Psoas muscle (tissue), 7 donors: ENCODE measurements at regions not wholly inside any gene's neighbourhood (a gene's known extent, or its start where the extent isn't known, plus 50 kb on each side); places are given as distances from the start of the nearest gene placed in this dataset.

Source experiments
- ATAC-seq, 4 donors: fragments of 200-7000 bp; cut with Tn5 transposase; one replicate each; pipeline ENCODE4 v1.9.1; 2020; ENCODE audit warnings: moderate library complexity in 3 of 4, mild to moderate bottlenecking in 2 of 4
- DNase-seq, 2 donors: peaks; one replicate each; pipeline ENCODE4 v3.0.0-alpha.2; 2020
- H3K27ac ChIP-seq: fragments of 200-600 bp; one replicate; pipeline ENCODE4 v1.8.0; 2022
- H3K27me3 ChIP-seq, 3 donors: fragments of 200-600 bp in 1 of 3; one replicate each; pipeline versions ENCODE4 v1.6.1 to v1.8.0; 2013 to 2022; ENCODE audit warnings: low read length in 2 of 3, mild to moderate bottlenecking in 2 of 3, moderate library complexity in 1 of 3; ENCODE audit not compliant: insufficient read depth in 3 of 3
- H3K36me3 ChIP-seq, 2 donors: fragments of 200-600 bp in 1 of 2; one replicate each; pipeline versions ENCODE4 v1.6.1 to v1.8.0; 2013 to 2022; ENCODE audit warnings: low read depth in 1 of 2, mild to moderate bottlenecking in 1 of 2, moderate library complexity in 1 of 2; ENCODE audit not compliant: insufficient read depth in 1 of 2
- H3K4me1 ChIP-seq: fragments of 200-600 bp; one replicate; pipeline ENCODE4 v1.8.0; 2022
- H3K4me3 ChIP-seq: fragments of 200-600 bp; one replicate; pipeline ENCODE4 v1.8.0; 2022; ENCODE audit warnings: mild to moderate bottlenecking
- H3K9me3 ChIP-seq: fragments of 200-600 bp; one replicate; pipeline ENCODE4 v1.8.0; 2022
- WGBS, 3 donors: extraction: QIAGEN DNeasy Blood & Tissue Kit; methylation state at CpG; one replicate each; pipeline versions ENCODE4 v1.1.6 to v1.1.7; 2013; 5-methylcytosine and 5-hydroxymethylcytosine counted together
- intact Hi-C, 2 donors: fragments of 100-400 bp; cut with DNase I; formaldehyde crosslinking; loops; one replicate each; pipeline versions ENCODE4 v1.11.0 to v1.14.2; 2022
- TF ChIP-seq, protein P1 (sequence below): fragments of 200-600 bp; IDR thresholded peaks from one replicate; pipeline ENCODE4 v1.8.0; 2022; ENCODE audit warnings: antibody characterized with exemption
- donor health status: healthy with polysubstance abuse.
- donor health status: DM: no; HTN: no; CAD: no; lungs with moderate emphysema.
- donor health status: Bipolar disorder and iron deficiency.
- donor health status: healthy.
- donor health status: DM: yes; HTN: yes; CAD: no.
- donor health status: DM: no; HTN: no; CAD: no.
- donor health status: DM: yes; HTN: yes; CAD: no.

DNA sequence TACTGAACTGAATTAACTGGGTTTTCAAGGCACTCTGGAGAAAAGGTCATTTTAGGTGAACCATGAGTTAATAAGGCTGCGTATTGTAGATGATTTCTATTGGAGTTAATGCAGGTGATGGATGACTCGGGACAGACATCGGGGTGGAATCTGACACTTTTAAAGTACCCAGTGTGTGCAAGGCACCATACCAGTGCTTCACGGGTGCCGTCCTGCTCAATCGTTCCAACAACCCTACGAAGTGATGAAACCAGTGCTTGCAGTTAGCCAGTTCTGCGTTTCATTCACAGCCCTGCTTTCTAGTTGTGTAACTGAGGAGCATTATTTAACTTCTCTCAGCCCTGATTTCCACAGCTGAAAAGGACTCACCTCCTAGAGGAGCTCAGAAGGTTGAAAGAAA, 216.5 kb downstream of the BARX2 start:
- H3K4me3 ChIP-seq, result no peak overlapping the region
- 87 to 92% (median 89%) methylated on average over 8 of the region's 8 CpGs for WGBS, 3 donors
- DNase-seq (no peak), ATAC-seq (no peak)
- no peaks in the 10 kb centered on the region for H3K4me1 ChIP-seq
- TF ChIP-seq, protein P1, sequence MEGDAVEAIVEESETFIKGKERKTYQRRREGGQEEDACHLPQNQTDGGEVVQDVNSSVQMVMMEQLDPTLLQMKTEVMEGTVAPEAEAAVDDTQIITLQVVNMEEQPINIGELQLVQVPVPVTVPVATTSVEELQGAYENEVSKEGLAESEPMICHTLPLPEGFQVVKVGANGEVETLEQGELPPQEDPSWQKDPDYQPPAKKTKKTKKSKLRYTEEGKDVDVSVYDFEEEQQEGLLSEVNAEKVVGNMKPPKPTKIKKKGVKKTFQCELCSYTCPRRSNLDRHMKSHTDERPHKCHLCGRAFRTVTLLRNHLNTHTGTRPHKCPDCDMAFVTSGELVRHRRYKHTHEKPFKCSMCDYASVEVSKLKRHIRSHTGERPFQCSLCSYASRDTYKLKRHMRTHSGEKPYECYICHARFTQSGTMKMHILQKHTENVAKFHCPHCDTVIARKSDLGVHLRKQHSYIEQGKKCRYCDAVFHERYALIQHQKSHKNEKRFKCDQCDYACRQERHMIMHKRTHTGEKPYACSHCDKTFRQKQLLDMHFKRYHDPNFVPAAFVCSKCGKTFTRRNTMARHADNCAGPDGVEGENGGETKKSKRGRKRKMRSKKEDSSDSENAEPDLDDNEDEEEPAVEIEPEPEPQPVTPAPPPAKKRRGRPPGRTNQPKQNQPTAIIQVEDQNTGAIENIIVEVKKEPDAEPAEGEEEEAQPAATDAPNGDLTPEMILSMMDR, result no peak
- H3K36me3 ChIP-seq, result no peaks in the 10 kb centered on the region
- H3K27me3 ChIP-seq, result no peaks in the 10 kb centered on the region
- intact Hi-C loops, result no loop called here
- no peak overlapping the region for H3K27ac ChIP-seq
- no peaks in the 10 kb centered on the region for H3K9me3 ChIP-seq

DNA sequence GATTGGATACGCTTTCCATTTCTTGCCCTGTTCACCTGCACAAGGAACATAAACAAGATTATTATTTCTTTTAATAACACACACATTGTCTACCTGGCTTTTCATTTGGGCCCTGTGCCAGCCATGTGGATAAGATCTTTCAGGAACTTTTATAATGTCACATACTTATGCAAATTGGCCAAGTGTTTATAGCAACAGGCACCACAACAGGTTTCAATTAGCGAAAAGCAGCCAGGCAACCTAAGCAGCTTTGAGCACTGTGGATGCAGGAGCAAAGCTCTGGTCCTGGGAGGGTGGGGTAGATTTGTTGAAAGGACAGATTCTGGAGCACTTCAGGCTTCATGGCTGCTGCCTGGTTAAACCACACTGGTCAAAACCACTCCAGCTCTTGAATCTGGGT, 217.4 kb downstream of the BARX2 start:
- TF ChIP-seq, protein P1, result no peak
- no peaks in the 10 kb centered on the region for H3K9me3 ChIP-seq
- WGBS, 3 donors, result 70 to 83% (median 79%) methylated on average over 2 of the region's 2 CpGs

DNA sequence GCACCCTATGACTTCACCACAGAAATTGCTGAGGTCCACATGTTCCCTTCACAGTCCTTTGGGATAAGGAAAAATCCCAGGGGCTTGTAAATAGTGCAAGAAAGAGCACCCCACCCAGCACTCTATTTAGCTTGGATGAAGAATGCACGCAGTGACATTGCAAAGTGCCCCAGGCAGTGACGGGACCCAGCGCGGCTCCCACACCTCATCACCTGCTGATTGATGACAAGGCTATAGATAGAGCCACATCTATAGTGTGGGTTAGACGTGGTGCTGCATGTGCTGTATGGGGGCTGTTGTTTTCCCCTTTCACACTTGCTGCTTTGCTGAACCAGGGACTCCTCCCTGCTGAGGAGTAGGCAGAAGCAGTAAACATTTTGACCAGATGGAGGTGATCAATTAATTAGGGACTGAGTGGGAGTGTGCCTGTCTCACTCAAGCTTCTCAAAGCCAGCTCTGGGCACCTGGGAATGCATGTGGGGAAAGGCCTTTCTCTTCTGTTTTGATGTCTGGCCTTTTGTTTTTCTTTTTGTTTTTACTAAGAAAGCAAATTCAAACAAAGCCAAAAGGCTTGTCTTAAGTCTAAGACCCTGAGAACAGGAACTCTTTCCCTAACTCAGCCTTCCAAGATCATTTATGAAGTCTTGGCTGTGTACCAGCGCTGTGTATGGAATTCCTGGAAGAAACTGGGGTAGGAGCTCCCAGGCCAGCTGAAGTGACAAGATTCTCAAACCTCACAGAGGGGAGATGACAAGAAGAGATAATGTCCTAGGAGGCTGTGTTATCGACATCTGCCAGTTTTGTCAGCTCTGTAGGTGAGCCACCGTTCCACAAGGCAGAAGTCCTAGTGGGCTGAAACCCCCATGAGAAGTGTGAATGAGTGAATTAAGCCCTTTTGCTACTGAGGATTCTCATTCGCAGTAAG, 219.7 kb downstream of the BARX2 start:
- H3K4me3 ChIP-seq, result no peak overlapping the region
- no peaks in the 10 kb centered on the region for H3K36me3 ChIP-seq
- no peaks in the 10 kb centered on the region for H3K27me3 ChIP-seq
- no peaks in the 10 kb centered on the region for H3K9me3 ChIP-seq
- WGBS, 3 donors, result 41 to 47% (median 45%) methylated on average over 9 of the region's 9 CpGs
- H3K27ac ChIP-seq, result no peak overlapping the region
- H3K4me1 ChIP-seq, result no peaks in the 10 kb centered on the region
- ATAC-seq, result no peak
- intact Hi-C loops, result no loop called here
- DNase-seq, result no peak
- TF ChIP-seq, protein P1, result no peak

More for the DNA sequence above, 217.4 kb downstream of the BARX2 start:
- DNase-seq (no peak), ATAC-seq (no peak)
- intact Hi-C loops, result no loop called here
- H3K27me3 ChIP-seq, result no peaks in the 10 kb centered on the region
- H3K36me3 ChIP-seq, result no peaks in the 10 kb centered on the region
- no peaks in the 10 kb centered on the region for H3K4me1 ChIP-seq
- no peak overlapping the region for H3K27ac ChIP-seq
- H3K4me3 ChIP-seq, result no peak overlapping the region

DNA sequence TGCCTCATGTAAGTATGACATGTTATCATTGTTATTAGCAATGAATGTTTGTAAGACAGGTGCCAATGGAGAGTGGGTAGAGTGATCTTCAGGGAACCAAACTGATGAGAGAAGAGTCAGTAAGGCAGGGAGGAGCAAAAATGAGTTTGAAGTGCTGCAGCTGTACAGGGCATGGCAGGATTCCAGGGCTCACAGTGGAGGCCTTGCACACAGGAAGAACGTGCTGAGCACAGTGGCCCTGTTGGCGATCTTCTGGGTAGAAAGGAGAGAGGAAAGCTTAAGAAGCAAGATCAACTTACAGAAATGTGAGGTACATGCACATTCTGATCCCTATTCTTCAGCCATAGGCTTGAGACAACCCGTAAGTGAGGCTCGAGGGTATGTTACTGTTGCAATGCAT, 219.3 kb upstream of the TMEM45B start:
- TF ChIP-seq, protein P1, result no peak
- no peaks in the 10 kb centered on the region for H3K27me3 ChIP-seq
- H3K27ac ChIP-seq, result no peak overlapping the region
- DNase-seq, result no peak
- H3K4me1 ChIP-seq, result no peaks in the 10 kb centered on the region
- intact Hi-C loops, result no loop called here
- H3K4me3 ChIP-seq, result no peak overlapping the region
- no peaks in the 10 kb centered on the region for H3K9me3 ChIP-seq
- ATAC-seq, result no peak
- H3K36me3 ChIP-seq, result no peaks in the 10 kb centered on the region
- 62 to 65% (median 63%) methylated on average over 4 of the region's 4 CpGs for WGBS, 3 donors
